ENCODE measurements at regions not wholly inside any gene's neighbourhood (a gene's known extent, or its start where the extent isn't known, plus 50 kb on each side); places are given as distances from the start of the nearest gene placed in this dataset.

DNA sequence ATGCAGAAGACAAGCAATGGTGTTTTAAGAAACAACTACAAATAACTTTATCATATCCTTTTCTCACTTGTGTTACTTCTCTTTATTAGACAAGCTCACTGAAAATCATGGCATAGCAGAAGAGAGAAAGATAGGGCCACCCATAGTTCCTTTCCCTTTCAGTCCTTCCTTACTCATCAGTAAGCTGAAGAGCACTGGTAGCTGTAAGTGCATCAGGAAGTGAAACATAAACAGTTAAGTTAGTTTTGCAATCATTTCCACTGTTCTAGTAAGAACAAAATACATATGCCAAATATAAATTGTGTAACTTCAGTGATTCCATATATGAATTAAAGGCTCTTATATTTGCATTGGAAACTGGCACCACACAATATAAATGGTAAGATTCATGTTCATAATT lies 220.1 kb downstream of the HACE1 start:
- TF ChIP-seq, protein P1, sequence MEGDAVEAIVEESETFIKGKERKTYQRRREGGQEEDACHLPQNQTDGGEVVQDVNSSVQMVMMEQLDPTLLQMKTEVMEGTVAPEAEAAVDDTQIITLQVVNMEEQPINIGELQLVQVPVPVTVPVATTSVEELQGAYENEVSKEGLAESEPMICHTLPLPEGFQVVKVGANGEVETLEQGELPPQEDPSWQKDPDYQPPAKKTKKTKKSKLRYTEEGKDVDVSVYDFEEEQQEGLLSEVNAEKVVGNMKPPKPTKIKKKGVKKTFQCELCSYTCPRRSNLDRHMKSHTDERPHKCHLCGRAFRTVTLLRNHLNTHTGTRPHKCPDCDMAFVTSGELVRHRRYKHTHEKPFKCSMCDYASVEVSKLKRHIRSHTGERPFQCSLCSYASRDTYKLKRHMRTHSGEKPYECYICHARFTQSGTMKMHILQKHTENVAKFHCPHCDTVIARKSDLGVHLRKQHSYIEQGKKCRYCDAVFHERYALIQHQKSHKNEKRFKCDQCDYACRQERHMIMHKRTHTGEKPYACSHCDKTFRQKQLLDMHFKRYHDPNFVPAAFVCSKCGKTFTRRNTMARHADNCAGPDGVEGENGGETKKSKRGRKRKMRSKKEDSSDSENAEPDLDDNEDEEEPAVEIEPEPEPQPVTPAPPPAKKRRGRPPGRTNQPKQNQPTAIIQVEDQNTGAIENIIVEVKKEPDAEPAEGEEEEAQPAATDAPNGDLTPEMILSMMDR (IDR thresholded peaks at IDR 0.05), result no peak
- Mint-ChIP-seq H3K4me3 (ENCODE audit: unreplicated experiment) (no peak overlapping the region), H3K27me3 (ENCODE audit: low read depth) (no peaks in the 10 kb centered on the region), H3K36me3 (ENCODE audit: low read depth) (no peaks in the 10 kb centered on the region), H3K27ac (ENCODE audit: unreplicated experiment) (no peak overlapping the region), H3K4me1 (ENCODE audit: low read depth) (peaks cover 63% of the 10 kb centered on the region), H3K9me3 (ENCODE audit: low read depth) (no peaks in the 10 kb centered on the region)
- DNase-seq (ENCODE audit: low spot score), result no peak

DNA sequence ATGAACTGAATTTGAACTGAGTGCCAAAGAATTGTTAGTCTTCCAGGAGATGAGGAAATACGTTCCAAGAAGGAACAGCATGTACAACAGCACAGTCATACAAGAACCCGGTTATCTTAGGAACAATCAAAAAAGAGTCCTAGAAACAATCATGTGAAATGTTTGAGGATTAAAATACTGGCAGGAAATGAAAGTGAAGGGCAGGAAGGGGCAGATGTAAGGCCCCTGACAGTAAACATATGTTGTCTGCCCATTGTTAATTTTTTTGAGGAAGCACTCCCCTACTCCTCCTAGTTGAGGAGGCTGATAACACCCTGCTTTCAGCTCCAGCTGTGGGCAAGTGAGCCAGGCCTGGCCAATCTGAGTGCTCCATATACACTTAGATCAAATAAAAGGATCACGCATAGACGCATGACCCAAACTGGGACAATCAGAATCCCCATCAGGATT lies 220.9 kb downstream of the HACE1 start:
- DNase-seq (ENCODE audit: low spot score), result no peak
- peak overlapping the region; percentile 25 for H3K27ac Mint-ChIP-seq (ENCODE audit: unreplicated experiment)

DNA sequence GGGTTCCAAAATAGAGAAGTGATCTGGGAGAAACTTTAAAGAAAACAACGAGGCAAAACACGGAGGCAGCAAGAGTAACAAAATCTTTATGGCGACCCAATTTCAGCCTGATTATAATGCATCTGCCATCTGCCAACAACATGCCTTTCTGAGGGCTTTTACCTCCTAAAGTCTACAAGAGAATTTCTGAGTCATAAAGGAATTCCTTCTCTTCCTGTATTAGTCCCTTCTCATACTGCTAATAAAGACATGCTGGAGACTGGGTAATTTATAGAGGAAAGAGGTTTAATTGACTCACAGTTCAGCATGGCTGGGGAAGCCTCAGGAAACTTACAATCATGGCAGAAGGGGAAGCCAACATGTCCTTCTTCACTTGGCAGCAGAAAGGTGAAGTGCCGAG lies 226.6 kb downstream of the HACE1 start:
- Mint-ChIP-seq H3K36me3 (ENCODE audit: low read depth) (no peaks in the 10 kb centered on the region), H3K4me3 (ENCODE audit: unreplicated experiment) (no peak overlapping the region), H3K27ac (ENCODE audit: unreplicated experiment) (peak overlapping the region; percentile 62), H3K4me1 (ENCODE audit: low read depth) (peaks cover 54% of the 10 kb centered on the region), H3K27me3 (ENCODE audit: low read depth) (no peaks in the 10 kb centered on the region), H3K9me3 (ENCODE audit: low read depth) (peaks cover 8% of the 10 kb centered on the region)
- no peak for DNase-seq (ENCODE audit: low spot score)
- TF ChIP-seq, protein P1 (IDR thresholded peaks at IDR 0.05), result no peak

More for the DNA sequence above, 220.9 kb downstream of the HACE1 start:
- H3K9me3 Mint-ChIP-seq (ENCODE audit: low read depth), result no peaks in the 10 kb centered on the region
- peaks cover 55% of the 10 kb centered on the region for H3K4me1 Mint-ChIP-seq (ENCODE audit: low read depth)
- H3K27me3 Mint-ChIP-seq (ENCODE audit: low read depth), result no peaks in the 10 kb centered on the region
- no peak overlapping the region for H3K4me3 Mint-ChIP-seq (ENCODE audit: unreplicated experiment)
- H3K36me3 Mint-ChIP-seq (ENCODE audit: low read depth), result no peaks in the 10 kb centered on the region
- TF ChIP-seq, protein P1 (IDR thresholded peaks at IDR 0.05), result no peak

DNA sequence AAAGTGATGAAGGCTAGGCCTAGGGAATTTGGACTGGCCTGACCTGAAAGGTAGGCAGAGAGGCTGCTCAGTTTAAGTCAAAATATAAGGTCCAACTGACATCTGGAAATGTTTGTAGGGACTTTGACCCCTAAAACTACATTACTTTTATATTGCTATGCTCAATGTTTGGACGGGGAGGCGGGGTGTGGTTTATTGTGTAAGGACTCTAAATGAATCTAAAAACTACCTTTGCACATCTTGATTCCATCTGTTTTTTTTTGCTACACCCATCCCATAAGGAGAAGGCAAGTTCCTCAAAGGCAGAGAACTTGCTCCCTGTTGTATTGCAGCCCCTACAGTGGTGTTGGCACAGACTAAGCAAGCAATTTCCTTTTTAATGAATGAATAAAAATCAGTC lies 227.1 kb downstream of the HACE1 start:
- DNase-seq (ENCODE audit: low spot score), result no peak
- Mint-ChIP-seq H3K4me1 (ENCODE audit: low read depth) (peaks cover 49% of the 10 kb centered on the region), H3K27ac (ENCODE audit: unreplicated experiment) (no peak overlapping the region), H3K4me3 (ENCODE audit: unreplicated experiment) (no peak overlapping the region), H3K9me3 (ENCODE audit: low read depth) (peaks cover 8% of the 10 kb centered on the region), H3K36me3 (ENCODE audit: low read depth) (no peaks in the 10 kb centered on the region), H3K27me3 (ENCODE audit: low read depth) (no peaks in the 10 kb centered on the region)
- TF ChIP-seq, protein P1 (IDR thresholded peaks at IDR 0.05), result no peak

DNA sequence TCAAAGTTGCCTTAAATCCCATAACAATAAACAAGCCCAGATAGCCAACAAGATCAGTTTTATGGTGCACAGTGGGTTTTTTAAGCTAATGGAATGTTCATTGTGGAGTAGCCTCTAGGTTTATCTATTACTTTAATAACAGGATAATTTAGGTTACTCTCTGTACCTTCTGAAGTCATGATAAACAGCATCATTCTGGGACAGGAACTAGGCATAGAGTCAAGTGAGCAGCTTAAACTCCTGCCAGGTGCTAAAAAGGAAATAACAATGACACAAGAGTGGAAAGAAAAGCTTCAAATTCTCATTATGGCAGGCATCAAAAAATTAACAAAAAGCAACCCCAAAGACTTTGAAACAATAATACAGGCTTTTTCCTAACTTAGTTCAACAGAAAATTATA lies 228.8 kb downstream of the HACE1 start:
- Mint-ChIP-seq H3K27ac (ENCODE audit: unreplicated experiment) (no peak overlapping the region), H3K4me1 (ENCODE audit: low read depth) (peaks cover 50% of the 10 kb centered on the region)
- DNase-seq (ENCODE audit: low spot score), result no peak

More for the DNA sequence above, 228.8 kb downstream of the HACE1 start:
- TF ChIP-seq, protein P1 (IDR thresholded peaks at IDR 0.05), result no peak
- Mint-ChIP-seq H3K4me3 (ENCODE audit: unreplicated experiment) (no peak overlapping the region), H3K27me3 (ENCODE audit: low read depth) (no peaks in the 10 kb centered on the region), H3K9me3 (ENCODE audit: low read depth) (peaks cover 8% of the 10 kb centered on the region), H3K36me3 (ENCODE audit: low read depth) (no peaks in the 10 kb centered on the region)
